GM13977 (cell line): ENCODE measurements at regions not wholly inside any gene's neighbourhood (a gene's known extent, or its start where the extent isn't known, plus 50 kb on each side); places are given as distances from the start of the nearest gene placed in this dataset.

Experiments used
- DNase-seq: peaks from one replicate; pipeline ENCODE4 v3.0.0; 2012; ENCODE audit warnings: low spot score
- CTCF ChIP-seq: IDR thresholded peaks from 2 replicates; pipeline ENCODE4 v1.5.1; 2012; ENCODE audit warnings: mild to moderate bottlenecking, control low read depth; ENCODE audit not compliant: insufficient read depth; ENCODE audit errors: extremely low read depth, missing control alignments
- in situ Hi-C: fragments of 300-500 bp; cut with MboI; formaldehyde crosslinking; loops from one replicate; pipeline ENCODE4 v1.12.0; 2022; ENCODE audit warnings: low sequenced_read_pairs, low pct_unique_long_range_greater_than_20kb, mixed read lengths, inconsistent platforms; ENCODE audit not compliant: unreplicated experiment

- in situ Hi-C loops, result no loop called here
- DNase-seq, result no peak
- TF ChIP-seq CTCF, result no peak
Observed at GRCh38 chr3:168186293-168186983, 90.7 kb upstream of the GOLIM4 start.

GRCh38 chr3:168183774-168184173, 88.0 kb upstream of the GOLIM4 start:
- no peak for DNase-seq
- in situ Hi-C loops, result no loop called here

GRCh38 chr3:168168743-168169142, 73.0 kb upstream of the GOLIM4 start:
- no peak for TF ChIP-seq CTCF
- DNase-seq, result no peak
- in situ Hi-C loops, result no loop called here

More at GRCh38 chr3:168183774-168184173, 88.0 kb upstream of the GOLIM4 start:
- no peak for TF ChIP-seq CTCF

GRCh38 chr3:168165390-168166269, 69.9 kb upstream of the GOLIM4 start:
- in situ Hi-C loops, result no loop called here
- peak; percentile 77 for TF ChIP-seq CTCF
- DNase-seq, result peak; percentile 47

GRCh38 chr3:168162172-168162571, 66.4 kb upstream of the GOLIM4 start:
- no peak for DNase-seq
- in situ Hi-C loops, result loop anchor here (5.0 kb wide), 1 partner anchor 120 kb away; no protein-coding TSS in a partner anchor
- TF ChIP-seq CTCF, result no peak

GRCh38 chr3:168161696-168162095, 66.0 kb upstream of the GOLIM4 start:
- no peak for TF ChIP-seq CTCF
- no peak for DNase-seq
- in situ Hi-C loops, result loop anchor here (5.0 kb wide), 1 partner anchor 119 kb away; no protein-coding TSS in a partner anchor
